ENCODE measurements at regions not wholly inside any gene's neighbourhood (a gene's known extent, or its start where the extent isn't known, plus 50 kb on each side); places are given as distances from the start of the nearest gene placed in this dataset.

- no peak for TF ChIP-seq CTCF (IDR thresholded peaks at IDR 0.05)
- no peak for TF ChIP-seq POLR2AphosphoS5 (IDR thresholded peaks at IDR 0.05; ENCODE audit: low read depth, low read length)
- no peak for TF ChIP-seq TCF7L2 (IDR thresholded peaks at IDR 0.05; ENCODE audit: low read depth, low read length)
- TF ChIP-seq SIN3A (IDR thresholded peaks at IDR 0.05; ENCODE audit: borderline replicate concordance, insufficient read depth, low read depth, low read length) = no peak
Observed at GRCh38 chr18:71846716-71847115, 697.4 kb downstream of the CBLN2 start.
